ENCODE measurements at regions not wholly inside any gene's neighbourhood (a gene's known extent, or its start where the extent isn't known, plus 50 kb on each side); places are given as distances from the start of the nearest gene placed in this dataset.

- Histone ChIP-seq H2AFZ (ENCODE audit: low read depth, low read length, severe bottlenecking) (peak overlapping the region; percentile 56), H4K20me1 (ENCODE audit: low read depth, low read length) (no peaks in the 10 kb centered on the region), H3K4me2 (ENCODE audit: low read depth, low read length, poor library complexity, severe bottlenecking) (peak overlapping the region; percentile 50), H3K27me3 (ENCODE audit: low read length) (no peaks in the 10 kb centered on the region), H3K9ac (ENCODE audit: low read length) (peak overlapping the region; percentile 29; the same call in 1 of the 2 replicates), H3K36me3 (ENCODE audit: low read length) (no peaks in the 10 kb centered on the region), H3K9me2 (replicated peaks; ENCODE audit: insufficient read depth, low read length) (no peaks in the 10 kb centered on the region), H3F3A (ENCODE audit: insufficient read depth) (no peaks in the 10 kb centered on the region), H3K79me2 (ENCODE audit: insufficient read depth, low read length) (no peaks in the 10 kb centered on the region), H3K4me3 (ENCODE audit: insufficient read depth, low read length, poor library complexity, severe bottlenecking) (no peak overlapping the region), H3K9me3 (ENCODE audit: insufficient read depth, low read length) (no peaks in the 10 kb centered on the region), H3K27ac (ENCODE audit: low read depth, low read length) (peak overlapping the region; percentile 41; the same call in 1 of the 2 replicates)
- TF ChIP-seq CTCF (IDR thresholded peaks at IDR 0.05; ENCODE audit: insufficient read depth, low read length, poor library complexity, severe bottlenecking): peak; percentile 14
- TF ChIP-seq EZH2phosphoT487 (conservative IDR thresholded peaks at IDR 0.05; ENCODE audit: low read length): no peak
Observed at GRCh38 chr4:56183344-56183959, 203.8 kb downstream of the AASDH start.

- H4K20me1 ChIP-seq (ENCODE audit: low read depth, low read length): no peaks in the 10 kb centered on the region
- no peaks in the 10 kb centered on the region for H3K9me3 ChIP-seq (ENCODE audit: insufficient read depth, low read length)
- H3K4me2 ChIP-seq (ENCODE audit: low read depth, low read length, poor library complexity, severe bottlenecking): no peak overlapping the region
- H3K9ac ChIP-seq (ENCODE audit: low read length): no peak overlapping the region
- H3K4me3 ChIP-seq (ENCODE audit: insufficient read depth, low read length, poor library complexity, severe bottlenecking): no peak overlapping the region
- no peaks in the 10 kb centered on the region for H3K27me3 ChIP-seq (ENCODE audit: low read length)
- TF ChIP-seq CTCF (IDR thresholded peaks at IDR 0.05; ENCODE audit: insufficient read depth, low read length, poor library complexity, severe bottlenecking): no peak
- TF ChIP-seq EZH2phosphoT487 (conservative IDR thresholded peaks at IDR 0.05; ENCODE audit: low read length): no peak
- H3F3A ChIP-seq (ENCODE audit: insufficient read depth): no peaks in the 10 kb centered on the region
- H3K79me2 ChIP-seq (ENCODE audit: insufficient read depth, low read length): no peaks in the 10 kb centered on the region
- H3K36me3 ChIP-seq (ENCODE audit: low read length): no peaks in the 10 kb centered on the region
- H2AFZ ChIP-seq (ENCODE audit: low read depth, low read length, severe bottlenecking): no peak overlapping the region
- no peaks in the 10 kb centered on the region for H3K9me2 ChIP-seq (replicated peaks; ENCODE audit: insufficient read depth, low read length)
- no peak overlapping the region for H3K27ac ChIP-seq (ENCODE audit: low read depth, low read length)
Observed at GRCh38 chr4:56182356-56182755, 204.9 kb downstream of the AASDH start.

- Histone ChIP-seq H3K36me3 (ENCODE audit: low read length) (no peaks in the 10 kb centered on the region), H2AFZ (ENCODE audit: low read depth, low read length, severe bottlenecking) (no peak overlapping the region), H4K20me1 (ENCODE audit: low read depth, low read length) (no peaks in the 10 kb centered on the region), H3K27me3 (ENCODE audit: low read length) (no peaks in the 10 kb centered on the region), H3K4me2 (ENCODE audit: low read depth, low read length, poor library complexity, severe bottlenecking) (no peak overlapping the region), H3K27ac (ENCODE audit: low read depth, low read length) (no peak overlapping the region), H3K9ac (ENCODE audit: low read length) (no peak overlapping the region), H3F3A (ENCODE audit: insufficient read depth) (no peaks in the 10 kb centered on the region), H3K9me2 (replicated peaks; ENCODE audit: insufficient read depth, low read length) (no peaks in the 10 kb centered on the region), H3K79me2 (ENCODE audit: insufficient read depth, low read length) (no peaks in the 10 kb centered on the region), H3K9me3 (ENCODE audit: insufficient read depth, low read length) (no peaks in the 10 kb centered on the region), H3K4me3 (ENCODE audit: insufficient read depth, low read length, poor library complexity, severe bottlenecking) (no peak overlapping the region)
- TF ChIP-seq CTCF (IDR thresholded peaks at IDR 0.05; ENCODE audit: insufficient read depth, low read length, poor library complexity, severe bottlenecking) (no peak), EZH2phosphoT487 (conservative IDR thresholded peaks at IDR 0.05; ENCODE audit: low read length) (no peak)
Observed at GRCh38 chr4:56181140-56181953, 205.9 kb downstream of the AASDH start.
